HUDEP-2 (cell line): ENCODE measurements at regions not wholly inside any gene's neighbourhood (a gene's known extent, or its start where the extent isn't known, plus 50 kb on each side); places are given as distances from the start of the nearest gene placed in this dataset.

ENCODE experiments used
- DNase-seq, 76 experiments: peaks; one replicate each; lab custom pipeline; 2025; ENCODE audit not compliant: unreplicated experiment in 76 of 76; lab: John Stamatoyannopoulos, UW

DNA sequence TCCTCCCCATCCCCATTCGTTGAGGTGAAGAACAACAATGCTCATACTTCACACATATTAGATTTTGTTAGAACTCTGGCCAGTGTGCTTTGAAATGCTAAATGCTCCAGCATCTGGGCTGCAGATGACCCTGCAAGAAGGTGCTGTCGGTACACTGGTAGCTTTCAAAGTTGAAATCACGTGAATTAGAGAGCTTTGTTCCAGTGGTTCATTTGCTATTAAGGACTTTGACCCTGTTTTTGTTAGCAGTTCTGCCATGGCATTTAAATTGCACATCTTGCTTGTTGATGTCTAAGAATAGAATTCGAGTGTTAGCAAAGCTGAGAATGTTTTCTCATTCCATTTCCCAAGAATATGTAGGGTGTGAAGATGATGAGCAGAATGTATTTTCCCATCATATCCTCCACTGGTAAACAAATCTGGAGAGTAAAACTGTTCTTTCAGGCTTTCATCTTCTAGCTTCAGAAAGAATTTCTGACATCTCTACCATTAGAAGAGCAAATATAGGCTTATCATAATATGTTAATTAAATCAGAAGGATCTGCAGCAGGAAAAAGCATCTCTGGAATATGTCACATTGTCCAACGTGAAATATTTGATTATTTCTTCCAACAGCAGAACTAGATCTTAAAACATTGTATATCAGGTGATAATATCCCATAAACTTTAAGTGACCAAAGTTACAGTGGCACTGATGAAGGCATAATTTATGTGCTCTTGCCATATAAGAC is 98.8 kb upstream of the PDE3A start:
- no peak for DNase-seq

GRCh38 chr12:20270557-20270956 is 97.8 kb upstream of the PDE3A start:
- DNase-seq = no peak

DNA sequence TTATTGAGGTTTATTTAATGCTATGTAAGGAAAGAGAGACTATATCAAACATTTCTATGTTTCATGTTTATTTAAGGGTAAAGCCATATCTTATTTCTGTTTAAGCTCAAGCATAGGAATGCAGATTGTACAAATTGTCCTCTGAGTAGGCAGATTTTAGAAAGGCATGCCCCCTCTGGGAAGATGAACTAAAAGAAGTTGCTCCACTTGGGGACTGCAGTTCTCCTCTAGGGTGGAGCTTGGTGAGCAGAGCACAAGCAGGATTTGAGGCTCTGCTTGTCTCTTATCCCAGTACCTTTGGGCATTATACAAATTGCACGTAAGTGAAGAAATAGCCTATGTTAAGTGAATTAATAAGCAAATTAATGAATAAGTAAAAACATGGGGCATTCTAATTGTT is 96.2 kb upstream of the PDE3A start:
- DNase-seq = no peak

DNA sequence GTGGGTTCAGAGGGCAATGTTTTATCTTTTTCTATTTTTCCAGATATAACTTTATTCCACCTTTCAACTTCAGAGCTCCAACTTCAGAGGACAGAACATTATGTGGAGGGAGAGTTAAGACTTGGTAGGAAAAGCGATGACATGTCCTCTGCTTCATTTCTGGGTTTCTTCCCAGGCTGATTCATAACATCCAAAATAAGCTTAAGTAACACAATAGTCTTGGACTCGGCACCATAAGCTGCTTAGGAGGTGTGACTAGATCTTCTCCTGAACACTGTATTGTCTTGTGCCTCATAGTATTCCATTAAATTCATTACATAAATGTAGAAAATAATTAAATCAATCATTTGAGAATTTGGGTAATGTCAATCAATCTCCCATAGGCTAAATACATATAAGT is 95.5 kb upstream of the PDE3A start:
- no peak for DNase-seq

DNA sequence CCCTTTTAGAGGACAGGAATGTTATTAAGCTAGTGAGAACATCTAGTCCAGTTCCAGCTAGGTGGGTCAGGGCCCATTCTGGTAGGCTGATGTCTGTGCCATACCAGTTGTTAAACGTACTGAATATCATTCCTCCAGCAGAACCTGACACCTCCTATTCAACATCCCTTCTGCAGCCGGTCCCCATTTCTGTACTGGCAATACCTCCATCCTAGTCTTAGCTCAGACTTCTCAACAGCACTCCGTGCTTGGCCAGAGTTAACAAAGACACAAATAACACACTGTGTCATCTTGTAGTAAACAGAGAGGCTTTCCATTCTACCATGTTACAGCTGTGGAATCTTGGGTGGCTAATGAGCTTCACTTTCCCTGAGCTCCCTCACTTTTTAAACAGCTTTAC is 94.3 kb upstream of the PDE3A start:
- no peak for DNase-seq

DNA sequence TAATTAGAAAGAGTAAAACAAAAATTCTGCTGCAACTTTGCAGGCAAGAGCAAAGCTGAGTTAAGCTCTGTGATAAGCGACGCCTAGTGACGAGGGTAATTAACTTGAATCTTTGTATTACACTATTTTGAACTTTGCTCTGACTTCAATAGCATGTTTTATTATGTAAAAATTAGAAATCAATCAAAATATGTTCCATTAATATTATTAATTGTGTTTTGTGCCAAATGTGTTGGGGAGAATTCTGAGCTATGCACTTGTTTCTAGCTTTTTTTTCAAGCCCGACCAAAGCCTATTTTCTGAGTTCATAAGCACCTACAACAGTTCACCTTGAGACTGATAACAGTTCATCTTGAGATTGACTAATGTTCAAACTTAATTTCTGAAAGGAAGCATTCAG is 90.1 kb upstream of the PDE3A start:
- DNase-seq = no peak

- no peak for DNase-seq
Measured at GRCh38 chr12:20280515-20280914, 87.8 kb upstream of the PDE3A start.

DNA sequence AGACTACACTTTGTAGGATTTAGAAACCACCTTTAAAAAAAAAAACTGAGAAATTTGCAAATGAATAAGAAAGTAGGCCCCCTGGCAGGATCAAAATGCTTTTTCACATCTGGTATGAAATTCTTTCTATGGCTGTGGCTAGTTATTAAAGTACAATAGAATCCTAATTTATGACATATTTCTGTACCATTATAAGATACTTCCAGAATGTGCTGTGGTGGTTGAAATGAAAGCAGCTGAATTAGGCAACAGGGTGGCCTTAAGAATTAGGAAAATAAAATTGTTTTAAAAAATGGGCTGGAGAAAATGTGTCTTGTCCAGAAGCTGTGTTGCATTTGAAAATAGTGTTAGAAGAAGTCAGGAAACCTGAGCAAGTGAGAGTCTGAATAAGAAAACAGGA is 85.9 kb upstream of the PDE3A start:
- no peak for DNase-seq

- DNase-seq = no peak
Measured at GRCh38 chr12:20283482-20283881, 84.9 kb upstream of the PDE3A start.

DNA sequence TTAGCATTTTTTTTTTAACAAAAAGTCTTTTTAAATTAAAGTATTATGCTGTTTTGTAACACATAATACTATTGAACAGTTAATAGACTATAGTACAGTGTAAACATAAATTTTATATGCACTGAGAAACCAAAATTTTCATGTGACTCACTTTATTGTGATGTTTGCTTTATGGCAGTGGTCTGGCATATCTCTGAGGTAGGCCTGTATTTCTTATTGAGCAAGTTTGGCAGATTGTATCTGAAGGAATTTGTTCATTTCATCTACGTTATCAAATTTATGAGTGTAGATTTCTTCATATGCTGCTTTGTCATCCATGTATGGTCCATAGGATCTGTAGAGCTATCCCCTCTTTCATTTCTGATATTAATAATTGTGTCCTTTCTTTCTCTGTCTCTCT is 78.8 kb upstream of the PDE3A start:
- DNase-seq = no peak

DNA sequence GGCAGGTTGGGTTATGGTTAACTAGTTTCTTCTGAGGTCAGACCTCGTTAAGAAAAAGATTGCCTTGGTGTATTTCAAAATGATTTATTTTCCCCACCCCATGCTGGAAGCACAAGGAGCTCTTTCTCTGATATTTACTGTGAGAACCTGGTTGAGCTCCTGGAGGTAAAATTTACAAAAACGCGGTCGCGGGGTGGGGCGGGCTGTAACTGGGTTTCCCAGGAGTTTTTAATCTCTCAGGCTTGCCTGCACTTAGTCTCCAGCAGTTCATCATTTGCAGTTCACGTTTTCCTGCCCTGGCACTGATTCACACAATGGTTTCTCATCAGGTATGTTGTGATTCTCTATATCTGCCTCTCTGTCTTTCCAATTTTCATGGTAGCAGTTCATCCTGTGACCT is 67.9 kb upstream of the PDE3A start:
- no peak for DNase-seq

- no peak for DNase-seq
Measured at GRCh38 chr12:20305470-20305869, 62.9 kb upstream of the PDE3A start.

DNA sequence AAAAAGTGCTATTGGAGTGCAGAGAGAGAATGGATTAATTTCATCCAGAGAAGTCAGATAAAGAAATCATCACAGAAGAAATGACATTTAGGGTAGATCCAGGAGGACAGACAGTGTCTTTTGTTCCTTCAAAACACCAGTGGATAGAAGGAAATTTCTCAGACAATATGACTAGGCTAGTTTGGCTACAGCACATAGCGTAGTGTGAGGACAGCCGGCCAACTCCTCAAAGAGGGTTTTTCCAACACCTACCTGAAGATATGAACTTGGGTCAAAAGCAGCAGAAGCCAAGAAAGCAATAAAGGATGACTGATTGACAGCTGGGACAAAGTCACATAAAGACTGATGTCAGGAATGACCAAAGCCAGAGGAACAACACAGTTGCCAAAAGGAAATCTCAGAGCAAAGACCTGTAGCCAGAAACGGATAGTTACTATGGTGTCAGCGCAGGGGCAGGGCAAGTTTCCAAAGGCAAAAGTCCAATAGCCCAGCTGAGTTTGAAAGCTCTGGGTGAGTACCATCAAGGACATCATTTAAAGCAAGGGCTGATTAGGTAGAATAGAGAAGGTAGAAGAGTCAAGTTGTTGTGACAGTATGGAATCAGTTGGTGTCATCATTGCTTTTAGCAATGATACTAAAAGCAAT is 58.7 kb upstream of the PDE3A start:
- no peak for DNase-seq

GRCh38 chr12:20314328-20314727 is 54.0 kb upstream of the PDE3A start:
- no peak for DNase-seq

DNA sequence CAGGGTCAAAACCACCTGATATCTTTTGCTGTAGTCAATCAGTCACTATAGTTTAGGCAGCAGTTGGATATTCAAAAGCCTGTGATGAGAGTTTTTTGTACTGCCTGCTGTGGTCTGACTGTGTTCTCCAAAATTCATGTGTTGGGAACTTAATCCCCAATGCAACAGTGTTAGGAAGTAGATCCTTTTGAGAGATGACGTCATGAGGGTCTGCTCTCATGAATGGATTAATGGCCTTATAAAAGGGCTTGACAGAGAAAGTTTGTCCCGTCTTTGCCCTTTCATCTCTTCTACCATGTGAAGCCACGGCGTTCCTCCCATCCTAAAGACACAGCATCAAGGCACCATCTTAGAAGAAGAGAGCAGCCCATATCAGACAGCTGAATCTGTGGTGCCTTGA is 50.8 kb upstream of the PDE3A start:
- DNase-seq = no peak
